GM19452 (cell line): ENCODE measurements at regions not wholly inside any gene's neighbourhood (a gene's known extent, or its start where the extent isn't known, plus 50 kb on each side); places are given as distances from the start of the nearest gene placed in this dataset.

Experiments used
- ATAC-seq: cut with Tn5 transposase; IDR thresholded peaks from one replicate; pipeline ENCODE4 v1.9.1; 2021; ENCODE audit not compliant: unreplicated experiment

- no peak for ATAC-seq
These were observed 881.0 kb upstream of the CHAC2 start for GRCh38 chr2:52886556-52886955.

GRCh38 chr2:52884761-52885352, 882.7 kb upstream of the CHAC2 start:
- ATAC-seq: no peak

DNA sequence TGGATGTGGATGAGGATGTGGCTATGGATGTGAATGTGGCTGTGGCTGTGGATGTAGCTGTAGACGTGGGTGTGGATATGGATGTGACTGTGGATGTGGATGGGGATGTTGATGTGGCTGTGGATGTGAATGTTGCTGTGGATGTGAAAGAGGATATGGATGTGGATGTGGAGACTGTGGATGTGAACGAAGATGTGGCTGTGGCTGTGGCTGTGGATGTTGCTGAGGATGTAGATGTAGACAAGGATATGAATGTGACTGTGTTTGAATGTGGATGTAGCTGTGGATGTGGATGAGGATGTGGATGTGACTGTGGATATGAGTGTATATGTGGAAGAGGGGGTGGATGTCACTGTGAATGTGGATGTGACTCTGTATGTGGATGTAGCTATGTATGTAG, 884.6 kb upstream of the CHAC2 start:
- no peak for ATAC-seq

DNA sequence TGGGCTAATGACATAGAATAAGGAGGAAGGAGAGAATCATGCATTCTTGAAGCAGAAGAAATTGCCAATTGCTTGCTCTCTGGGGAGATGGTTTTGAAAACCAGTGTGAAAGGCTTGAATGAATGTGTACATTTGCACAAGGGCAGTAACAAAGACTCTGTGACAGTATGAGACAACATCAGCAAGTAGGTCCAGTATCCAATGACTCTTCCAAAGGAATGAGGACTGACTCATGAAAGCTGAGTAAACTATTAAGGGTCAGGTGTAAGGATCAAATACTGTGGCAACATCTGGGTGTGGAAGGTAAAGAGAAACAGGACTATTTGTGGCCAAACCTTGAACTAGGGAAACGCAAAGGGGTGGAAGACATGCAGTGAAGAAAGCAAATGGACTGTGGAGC, 886.0 kb upstream of the CHAC2 start:
- no peak for ATAC-seq

- no peak for ATAC-seq
These were observed 886.7 kb upstream of the CHAC2 start for GRCh38 chr2:52880872-52881271.

GRCh38 chr2:52879561-52879960, 888.0 kb upstream of the CHAC2 start:
- ATAC-seq: no peak

GRCh38 chr2:52877703-52878102, 889.9 kb upstream of the CHAC2 start:
- ATAC-seq: no peak

DNA sequence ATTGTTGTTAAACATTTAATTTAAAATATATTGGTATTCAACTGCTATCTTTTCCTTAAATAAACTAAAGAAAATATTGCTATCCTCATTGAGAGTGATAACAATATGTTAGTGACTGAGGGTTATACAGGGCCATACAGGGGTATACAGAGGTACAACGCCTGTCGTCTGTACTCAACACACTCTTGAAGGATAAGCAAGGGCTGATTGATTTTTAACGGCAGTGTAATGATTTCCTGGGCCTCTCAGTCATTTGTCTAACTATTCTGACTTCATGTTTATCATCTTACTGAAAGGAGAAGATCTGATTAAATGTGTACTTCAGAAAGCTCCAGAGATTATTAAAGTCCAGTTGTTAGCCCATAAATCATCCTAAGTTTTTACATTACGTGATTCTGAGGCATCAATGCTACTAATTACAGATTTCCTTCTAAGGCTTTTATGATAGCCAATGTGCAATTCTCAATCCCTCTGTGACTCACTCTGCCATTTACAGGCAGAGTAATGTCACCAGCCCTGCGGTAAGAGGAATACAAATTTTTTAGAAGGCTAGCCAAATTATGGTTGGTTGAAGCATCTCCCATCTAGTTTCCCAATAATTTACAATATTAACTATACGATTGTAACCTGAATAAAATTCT, 893.0 kb upstream of the CHAC2 start:
- ATAC-seq: no peak

DNA sequence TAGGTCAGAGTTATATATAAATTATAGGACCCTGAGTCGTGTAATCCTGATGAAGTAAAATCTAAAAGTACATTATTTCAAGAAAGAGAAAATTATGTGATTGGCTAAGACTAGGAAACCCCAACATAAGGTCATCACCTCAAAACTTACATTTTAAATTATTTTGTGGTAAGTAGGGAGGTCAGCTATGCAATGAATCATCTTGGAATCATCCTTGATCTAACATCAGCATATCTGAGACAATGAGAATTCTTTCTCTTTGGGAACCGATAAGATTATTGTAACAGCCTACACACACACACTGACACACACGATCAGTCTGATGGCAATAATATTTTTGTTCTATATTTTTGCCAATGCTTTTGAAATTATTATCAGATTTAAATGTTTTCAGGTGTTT, 904.8 kb upstream of the CHAC2 start:
- no peak for ATAC-seq

DNA sequence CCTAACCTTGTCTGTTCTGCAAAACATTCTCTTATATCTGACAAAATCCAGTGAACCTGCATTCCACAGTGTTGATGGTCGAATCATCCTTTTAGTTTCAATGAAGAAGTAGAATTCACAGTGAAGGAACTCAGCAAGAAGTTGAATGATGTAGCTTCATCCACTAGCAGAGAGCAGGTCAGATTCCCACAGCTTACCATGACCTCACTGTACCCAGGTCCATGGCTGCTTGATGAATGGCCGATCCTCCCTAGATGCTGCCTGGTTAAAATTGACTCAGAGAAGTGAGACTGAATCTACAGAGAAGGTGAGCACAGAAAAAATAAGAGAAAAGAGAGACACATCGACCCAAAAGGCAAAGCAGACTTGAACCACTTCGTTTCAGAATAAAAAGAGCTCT, 906.0 kb upstream of the CHAC2 start:
- ATAC-seq: no peak

DNA sequence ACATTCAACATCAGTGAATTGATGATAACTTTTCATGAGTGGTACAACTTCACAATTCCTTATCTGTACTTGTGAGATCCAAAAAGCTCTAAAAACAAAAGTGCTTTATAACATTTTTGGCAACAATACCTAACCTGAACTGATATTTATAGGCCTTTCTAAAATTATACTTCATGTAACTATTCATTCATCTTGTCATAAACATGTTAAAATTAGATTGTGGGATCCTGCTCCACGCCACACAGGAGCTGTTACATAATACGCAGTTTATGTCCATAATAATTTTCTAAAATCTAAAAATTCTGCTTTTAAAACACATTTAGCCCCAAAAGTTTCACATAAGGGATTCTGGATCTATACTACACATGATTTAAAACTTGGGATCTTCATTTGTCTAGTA, 908.5 kb upstream of the CHAC2 start:
- no peak for ATAC-seq

GRCh38 chr2:52857722-52858121, 909.9 kb upstream of the CHAC2 start:
- ATAC-seq: no peak

- ATAC-seq: no peak
These were observed 915.6 kb upstream of the CHAC2 start for GRCh38 chr2:52852006-52852405.

DNA sequence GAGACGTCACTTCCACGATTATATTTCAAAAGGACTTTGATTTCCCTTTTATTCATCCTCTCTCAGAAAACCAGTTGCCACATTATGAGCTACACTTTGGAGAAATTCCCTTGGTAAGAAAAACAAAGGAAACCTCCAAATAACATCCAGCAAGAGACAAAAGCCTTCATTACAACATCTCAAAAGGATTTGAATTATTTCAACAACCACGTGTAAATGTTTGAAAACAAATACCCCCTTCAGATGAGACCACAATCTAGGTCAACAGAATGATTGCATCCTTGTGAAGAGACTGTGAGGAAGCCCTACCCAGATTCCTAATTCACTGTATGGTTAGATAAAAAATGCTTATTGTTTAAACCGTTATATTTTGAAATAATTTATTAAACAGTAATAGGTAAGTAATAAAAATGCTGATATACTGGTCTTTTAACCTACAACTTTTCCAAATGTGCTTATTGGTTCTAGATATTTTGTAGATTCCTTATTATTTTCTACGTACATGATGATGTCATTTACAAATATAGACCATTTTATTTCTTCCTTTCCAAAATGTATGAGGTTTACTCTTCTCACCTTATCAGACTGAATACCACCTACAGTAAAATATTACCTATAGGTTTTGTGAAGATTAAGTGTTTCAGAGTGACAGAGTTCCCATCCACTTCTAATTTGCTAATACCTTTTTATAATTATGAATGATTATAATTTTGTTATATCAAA, 922.7 kb upstream of the CHAC2 start:
- ATAC-seq: no peak

- ATAC-seq: no peak
These were observed 931.7 kb upstream of the CHAC2 start for GRCh38 chr2:52835909-52836308.

GRCh38 chr2:52831216-52831615, 936.4 kb upstream of the CHAC2 start:
- ATAC-seq: no peak

DNA sequence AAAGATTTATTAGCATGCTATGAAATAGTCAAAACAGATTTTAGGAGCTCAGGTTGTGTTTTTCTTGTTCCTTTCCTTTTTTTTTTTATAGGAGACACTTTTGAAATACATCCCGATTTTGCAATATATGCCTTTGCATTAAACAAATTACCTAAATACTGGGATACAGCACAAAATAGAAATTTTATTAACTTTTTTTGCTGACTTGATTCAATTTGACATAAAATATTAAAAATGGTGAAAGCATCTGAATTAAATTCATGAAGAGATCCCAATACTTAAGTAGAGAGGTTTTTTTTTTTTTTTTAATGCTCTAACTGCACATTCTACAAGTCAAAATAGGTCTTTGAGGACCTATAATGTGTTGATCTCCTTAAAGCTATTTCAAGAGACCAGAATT, 939.5 kb upstream of the CHAC2 start:
- no peak for ATAC-seq

DNA sequence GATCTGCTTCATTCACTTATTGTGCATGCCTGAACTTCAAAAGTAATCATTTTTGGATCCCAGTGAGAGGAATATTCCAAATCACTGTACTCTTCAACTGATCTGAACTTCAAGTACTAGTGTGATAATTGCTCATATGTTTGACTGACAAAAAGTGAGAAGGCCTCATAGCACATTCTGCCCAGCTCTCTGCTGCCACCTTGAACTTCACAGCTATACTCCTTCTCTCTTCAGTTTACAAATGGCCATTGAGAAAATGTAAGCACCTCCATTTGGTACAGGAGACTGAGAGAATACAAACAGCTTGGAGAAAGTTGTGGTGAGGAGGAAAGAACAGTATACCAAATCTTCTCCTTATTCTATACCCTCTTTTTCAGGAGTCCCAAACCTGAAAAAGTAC, 946.0 kb upstream of the CHAC2 start:
- ATAC-seq: no peak

GRCh38 chr2:52818958-52819357, 948.6 kb upstream of the CHAC2 start:
- ATAC-seq: no peak

- no peak for ATAC-seq
These were observed 957.1 kb upstream of the CHAC2 start for GRCh38 chr2:52810460-52810859.

DNA sequence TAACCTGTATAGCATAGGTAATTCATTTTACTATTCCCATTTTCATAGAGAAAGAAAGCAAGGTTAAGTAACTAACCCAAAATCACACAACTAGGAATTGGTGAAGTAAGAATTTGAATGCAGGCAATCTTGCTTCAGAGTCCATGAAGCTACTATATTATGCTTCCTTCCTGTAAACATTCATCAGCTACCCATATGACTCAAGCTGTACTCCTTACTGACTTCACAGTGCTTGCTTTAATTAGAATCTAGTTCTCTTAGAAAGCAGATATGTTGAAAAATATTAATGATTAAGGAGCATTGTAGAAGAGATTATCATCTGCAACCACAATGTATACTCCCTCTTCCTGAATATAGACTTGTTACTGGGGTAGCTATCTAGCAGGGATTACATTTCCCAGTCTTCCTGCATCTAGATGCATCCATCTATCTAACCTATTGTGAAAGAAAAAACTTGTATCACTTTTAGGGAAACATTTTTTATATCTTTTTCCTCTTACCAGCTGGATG, 961.6 kb upstream of the CHAC2 start:
- no peak for ATAC-seq

DNA sequence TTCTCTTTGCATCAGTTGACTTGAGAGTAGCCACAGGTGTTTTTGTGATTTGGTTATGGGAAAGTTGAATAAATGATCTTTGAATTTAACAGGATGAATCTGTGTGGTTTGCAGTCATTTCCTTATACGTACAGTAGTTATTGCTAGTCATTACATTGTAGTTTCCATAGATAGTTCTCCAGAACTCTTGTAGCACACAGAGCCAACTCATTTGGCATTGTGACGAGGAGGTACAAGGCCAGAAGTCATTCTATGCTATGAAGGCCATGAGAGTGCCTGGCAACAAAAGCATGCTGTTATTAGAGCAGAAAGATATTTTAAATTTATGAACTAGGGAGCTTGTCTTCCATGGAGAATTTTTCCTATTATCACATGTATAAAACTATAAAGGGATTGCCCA, 973.0 kb upstream of the CHAC2 start:
- no peak for ATAC-seq
